ENCODE measurements at regions not wholly inside any gene's neighbourhood (a gene's known extent, or its start where the extent isn't known, plus 50 kb on each side); places are given as distances from the start of the nearest gene placed in this dataset.
"Not testable (repeated sequence)": the region's sequence is repeated elsewhere in the genome, so short reads cannot be mapped to it uniquely, and the experiment has no call there.

GRCh38 chr21:35458405-35458804, 409.3 kb upstream of the RUNX1 start:
- no peak for DNase-seq (ENCODE audit: low read depth in 4 of 4, low spot score in 3 of 4)

GRCh38 chr21:35457097-35457804, 408.1 kb upstream of the RUNX1 start:
- DNase-seq (ENCODE audit: low read depth in 4 of 4, low spot score in 3 of 4): no peak

GRCh38 chr21:35451276-35451675, 402.2 kb upstream of the RUNX1 start:
- DNase-seq (ENCODE audit: low read depth in 4 of 4, low spot score in 3 of 4): no peak

DNA sequence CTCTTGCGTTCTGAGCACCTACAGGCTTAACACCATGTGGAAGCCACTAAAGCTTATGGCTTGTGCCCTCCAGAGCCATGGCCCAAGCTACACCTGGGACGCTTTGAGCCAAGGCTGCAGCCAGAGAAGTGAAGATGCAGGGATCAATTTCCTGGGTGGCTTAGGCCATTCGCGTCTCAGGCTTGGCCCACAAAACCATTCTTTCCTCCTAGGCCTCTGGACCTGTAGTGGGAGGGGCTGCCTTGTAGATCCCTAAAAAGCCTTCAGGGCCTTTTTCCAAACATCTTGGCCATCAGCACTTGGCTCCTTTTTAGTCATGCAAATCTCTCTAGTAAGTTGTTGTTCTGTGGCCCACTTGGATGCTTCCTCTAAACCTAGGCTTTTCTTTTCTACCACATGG, 401.7 kb upstream of the RUNX1 start:
- no peak for DNase-seq (ENCODE audit: low read depth in 4 of 4, low spot score in 3 of 4)

GRCh38 chr21:35449846-35450245, 400.7 kb upstream of the RUNX1 start:
- no peak for DNase-seq (ENCODE audit: low read depth in 4 of 4, low spot score in 3 of 4)

DNA sequence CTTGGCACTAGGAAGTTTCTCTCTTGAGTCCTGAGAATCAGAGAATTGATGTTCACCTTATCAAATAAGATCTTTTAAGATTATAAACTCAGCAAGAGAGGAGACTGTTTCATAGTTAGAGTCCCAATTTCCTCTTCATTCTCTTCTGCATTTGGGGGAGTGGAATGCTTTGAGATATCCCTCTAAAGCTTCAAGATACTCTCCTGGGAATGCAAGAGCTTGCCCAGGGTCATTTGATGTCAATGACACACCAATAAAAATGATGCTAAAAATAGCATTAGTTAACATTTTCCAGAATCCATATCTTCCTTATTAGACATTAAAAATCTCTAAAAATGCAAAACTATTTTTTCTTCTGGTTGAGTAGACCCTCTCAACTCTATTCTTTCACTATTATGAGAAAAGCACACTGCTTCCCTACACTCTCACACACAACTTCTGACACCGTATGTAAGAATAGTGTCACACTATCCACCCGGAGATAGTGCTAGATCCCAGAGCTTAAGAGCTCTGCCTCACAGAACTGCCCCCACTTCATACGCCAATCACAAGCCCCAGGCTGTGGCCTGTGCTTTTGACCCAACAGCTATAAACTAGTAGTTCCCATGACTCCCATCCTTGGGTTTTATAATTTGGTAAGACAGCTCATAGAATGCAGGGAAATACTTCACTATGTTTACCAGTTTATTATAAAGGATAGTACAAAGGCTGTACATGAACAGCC, 399.9 kb upstream of the RUNX1 start:
- no peak for DNase-seq (ENCODE audit: low read depth in 4 of 4, low spot score in 3 of 4)

- DNase-seq (ENCODE audit: low read depth in 4 of 4, low spot score in 3 of 4): no peak
Measured at GRCh38 chr21:35444391-35444790, 395.3 kb upstream of the RUNX1 start.

GRCh38 chr21:35441868-35442582, 392.9 kb upstream of the RUNX1 start:
- no peak for DNase-seq (ENCODE audit: low read depth in 4 of 4, low spot score in 3 of 4)

DNA sequence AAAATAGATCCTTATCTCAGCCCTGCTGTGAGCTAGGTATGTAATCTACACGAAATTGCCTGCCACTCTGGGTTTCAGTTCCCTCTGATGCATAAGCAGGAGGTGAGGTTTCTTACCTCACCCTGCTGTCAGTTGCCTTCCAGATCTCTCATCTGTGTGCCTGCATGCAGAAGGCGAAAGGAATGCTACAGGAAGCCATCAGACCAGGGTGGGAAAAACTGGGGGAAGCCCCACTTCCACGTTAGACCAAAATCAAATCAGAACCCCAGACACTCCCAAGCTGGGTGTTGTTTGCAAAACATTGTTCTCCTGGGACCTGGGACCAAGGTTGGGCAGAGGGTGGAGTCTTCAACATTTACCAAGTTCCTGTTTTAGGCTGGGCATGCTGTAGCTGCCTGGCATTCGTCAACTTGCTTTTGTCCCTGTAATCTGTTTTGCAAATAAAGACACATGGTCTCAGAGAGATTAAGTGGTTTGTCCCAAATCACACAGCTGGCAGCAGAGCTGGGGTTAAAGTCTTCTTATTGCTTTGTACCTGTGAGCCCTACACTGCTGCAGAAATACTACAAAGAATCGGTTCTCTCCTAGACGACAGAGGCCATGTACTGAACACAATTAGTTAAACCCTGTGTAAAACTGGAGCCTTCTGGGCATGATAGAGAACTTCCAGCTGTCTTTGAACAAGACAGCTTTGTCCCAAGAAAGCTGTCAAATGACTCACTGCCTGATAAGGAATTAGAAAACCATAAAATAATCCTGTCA, 389.7 kb upstream of the RUNX1 start:
- DNase-seq (ENCODE audit: low read depth in 4 of 4, low spot score in 3 of 4): no peak

DNA sequence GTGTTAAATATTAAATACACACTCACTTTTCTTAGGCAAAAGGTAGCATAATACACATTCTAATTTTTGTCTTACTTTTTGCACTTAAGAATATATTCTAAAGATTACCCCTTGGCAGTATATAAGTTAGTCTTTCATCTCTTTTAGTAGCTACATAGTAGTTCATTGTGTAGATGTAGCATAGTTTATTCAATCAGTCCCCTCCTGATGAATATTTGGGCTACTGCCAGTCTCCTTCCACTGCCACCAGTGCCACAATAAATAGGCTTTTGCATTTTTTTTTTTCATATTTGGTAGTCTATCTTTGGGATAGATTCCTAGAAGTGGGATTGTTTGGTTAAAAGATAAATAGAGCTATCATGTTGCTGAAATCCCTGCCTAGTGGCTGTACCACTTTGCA, 388.8 kb upstream of the RUNX1 start:
- no peak for DNase-seq (ENCODE audit: low read depth in 4 of 4, low spot score in 3 of 4)

DNA sequence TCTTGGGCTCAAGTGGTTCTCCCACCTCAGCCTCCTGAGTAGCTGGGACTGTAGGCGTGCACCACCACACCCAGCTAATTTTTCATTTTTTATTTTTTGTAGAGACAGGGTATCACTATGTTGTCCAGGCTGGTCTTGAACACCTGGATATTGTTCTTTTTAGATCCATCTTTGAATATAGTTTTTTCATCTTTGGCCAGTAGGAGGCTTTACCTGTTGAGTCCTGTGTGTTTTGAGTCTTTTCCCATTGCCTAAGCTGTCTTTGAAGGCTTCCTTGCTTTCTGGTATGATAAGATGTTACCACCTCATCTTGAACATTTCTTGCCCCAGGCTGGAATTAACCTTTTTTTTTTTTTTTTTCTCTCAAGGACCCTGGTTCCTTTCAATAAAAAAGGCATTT, 387.8 kb upstream of the RUNX1 start:
- no peak for DNase-seq (ENCODE audit: low read depth in 4 of 4, low spot score in 3 of 4)

- DNase-seq (ENCODE audit: low read depth in 4 of 4, low spot score in 3 of 4): not testable (repeated sequence)
Measured at GRCh38 chr21:35432601-35433000, 383.5 kb upstream of the RUNX1 start.

GRCh38 chr21:35430260-35430659, 381.2 kb upstream of the RUNX1 start:
- DNase-seq (ENCODE audit: low read depth in 4 of 4, low spot score in 3 of 4): no peak

DNA sequence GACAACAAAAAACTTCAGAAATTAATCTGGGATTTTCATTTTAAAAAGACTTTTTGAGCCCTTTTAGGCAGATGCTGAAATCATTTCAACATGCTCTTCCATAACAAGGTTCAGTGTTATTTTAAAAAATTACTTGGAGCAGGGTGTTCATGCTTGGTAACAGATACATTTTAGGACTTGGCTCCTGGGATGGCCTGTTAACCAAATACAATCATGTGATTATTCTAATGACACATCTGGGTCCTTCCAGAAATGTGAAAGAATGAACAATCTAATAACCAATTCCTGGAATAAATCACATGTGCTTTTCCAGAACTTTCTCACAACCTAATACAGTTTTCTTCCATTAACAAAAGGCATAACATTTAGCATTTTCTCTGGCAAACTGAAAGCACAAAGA, 379.8 kb upstream of the RUNX1 start:
- no peak for DNase-seq (ENCODE audit: low read depth in 4 of 4, low spot score in 3 of 4)

GRCh38 chr21:35428489-35428888, 379.4 kb upstream of the RUNX1 start:
- DNase-seq (ENCODE audit: low read depth in 4 of 4, low spot score in 3 of 4): no peak

DNA sequence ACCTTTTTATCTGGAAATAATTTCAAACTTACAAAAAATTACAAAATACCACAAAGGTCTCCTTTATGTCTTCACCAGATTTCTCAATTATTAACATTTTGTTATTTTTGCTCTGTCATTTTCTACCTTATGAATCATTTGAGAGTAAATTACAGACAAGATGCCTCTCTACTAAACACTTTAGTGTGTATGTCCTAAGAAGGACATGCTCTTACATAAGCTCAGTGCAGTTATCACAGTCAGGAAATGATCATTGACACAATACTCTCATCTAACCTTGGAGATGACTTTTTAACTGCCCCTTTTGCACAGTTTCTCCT, 378.9 kb upstream of the RUNX1 start:
- DNase-seq (ENCODE audit: low read depth in 4 of 4, low spot score in 3 of 4): no peak

DNA sequence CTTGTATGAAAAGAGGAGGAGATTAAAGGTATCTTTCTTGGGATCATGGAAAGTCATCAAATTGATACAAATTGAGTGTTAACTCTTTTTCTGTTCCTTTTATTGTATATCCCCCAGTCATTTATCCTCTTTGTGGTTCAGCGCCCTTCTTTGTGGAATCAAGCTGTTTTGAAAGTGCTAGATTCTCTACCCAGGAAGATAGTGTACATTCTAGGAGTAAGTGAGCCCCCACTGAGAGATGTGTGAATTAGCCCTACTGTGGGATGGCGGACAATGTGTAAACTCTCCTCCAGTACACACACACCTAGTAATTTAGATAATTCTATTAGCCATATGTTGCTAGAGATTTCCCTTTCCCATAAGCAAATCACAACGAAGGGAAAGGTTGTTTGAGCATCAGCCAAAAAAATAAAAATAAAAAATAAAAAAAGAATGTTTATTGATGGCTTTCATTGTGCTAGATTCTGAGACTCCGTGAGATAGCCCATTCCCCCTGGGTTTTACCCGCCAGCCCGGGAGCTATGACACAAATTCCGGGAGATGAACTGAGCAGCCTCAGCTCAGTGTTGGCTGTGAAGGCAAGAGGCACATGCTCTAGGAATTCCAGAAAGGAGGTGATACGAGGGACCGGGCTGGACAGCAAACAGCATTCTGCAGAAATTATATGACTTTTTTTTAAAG, 378.4 kb upstream of the RUNX1 start:
- no peak for DNase-seq (ENCODE audit: low read depth in 4 of 4, low spot score in 3 of 4)

GRCh38 chr21:35426897-35427296, 377.8 kb upstream of the RUNX1 start:
- no peak for DNase-seq (ENCODE audit: low read depth in 4 of 4, low spot score in 3 of 4)

DNA sequence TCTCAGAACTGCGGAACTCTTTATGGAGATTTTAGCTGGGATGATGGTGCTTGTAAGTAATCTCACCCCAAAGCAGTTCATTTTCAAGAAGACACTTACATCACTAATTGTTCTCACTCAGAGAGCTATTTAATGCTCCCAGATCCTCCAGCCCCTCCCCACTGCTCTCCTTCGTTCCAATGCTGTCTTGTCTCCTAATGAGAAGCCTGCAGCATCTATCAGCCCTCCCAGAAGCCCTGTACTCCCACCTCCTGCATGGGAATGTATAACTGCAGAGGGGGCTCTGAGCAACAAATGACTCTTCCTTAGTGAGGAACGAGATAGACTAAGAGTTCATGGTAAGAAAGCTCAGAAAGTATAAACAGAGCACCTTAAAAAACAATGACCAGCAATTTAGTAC, 377.4 kb upstream of the RUNX1 start:
- DNase-seq (ENCODE audit: low read depth in 4 of 4, low spot score in 3 of 4): no peak

DNA sequence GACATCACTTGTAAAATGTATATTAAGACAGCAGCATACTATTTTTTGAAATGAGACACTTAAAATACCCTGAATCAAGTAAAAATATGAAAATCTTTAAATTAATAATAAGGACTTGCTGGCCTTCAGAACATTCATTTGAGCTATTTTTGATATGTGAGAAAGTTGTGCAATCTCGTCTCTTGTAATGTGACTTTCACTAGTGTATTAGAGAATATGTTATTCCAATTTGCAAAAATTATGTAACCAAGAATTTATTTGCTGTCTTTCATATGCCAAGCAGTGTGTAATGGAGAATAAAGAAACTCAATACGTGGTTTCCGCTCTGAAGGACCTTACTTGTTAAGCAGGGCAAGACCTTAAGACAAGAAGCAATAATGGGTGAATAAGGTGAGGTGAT, 375.0 kb upstream of the RUNX1 start:
- no peak for DNase-seq (ENCODE audit: low read depth in 4 of 4, low spot score in 3 of 4)

GRCh38 chr21:35423709-35424108, 374.6 kb upstream of the RUNX1 start:
- no peak for DNase-seq (ENCODE audit: low read depth in 4 of 4, low spot score in 3 of 4)

Measured in left renal pelvis (tissue), 4 donors.